Activated naive CD4-positive, alpha-beta T cell treated with anti-CD3 and anti-CD28 coated beads, Interleukin-2, amount 50 U/mL, for 72 hours (primary cell): ENCODE measurements at regions not wholly inside any gene's neighbourhood (a gene's known extent, or its start where the extent isn't known, plus 50 kb on each side); places are given as distances from the start of the nearest gene placed in this dataset.

ENCODE experiments used
- ATAC-seq, 2 donors: fragments of 150-1000 bp; cut with Tn5 transposase; 2 replicates each; pipeline ENCODE4 v1.10.0; 2021; ENCODE audit warnings: mild to moderate bottlenecking in 2 of 2, moderate library complexity in 2 of 2
- DNase-seq, 2 donors: peaks; one replicate each; pipeline ENCODE4 v3.0.0; 2021 to 2022; ENCODE audit warnings: low spot score in 2 of 2
- H3K27ac Mint-ChIP-seq, 2 donors: one replicate each; pipeline ENCODE4 v1.8.0; 2022; ENCODE audit warnings: mild to moderate bottlenecking in 2 of 2, mixed read lengths in 2 of 2
- H3K36me3 Mint-ChIP-seq, 2 donors: one replicate each; pipeline ENCODE4 v1.8.0; 2022; ENCODE audit warnings: mixed read lengths in 2 of 2
- H3K9me3 Mint-ChIP-seq, 2 donors: one replicate each; pipeline ENCODE4 v1.8.0; 2022; ENCODE audit warnings: mixed read lengths in 2 of 2

DNA sequence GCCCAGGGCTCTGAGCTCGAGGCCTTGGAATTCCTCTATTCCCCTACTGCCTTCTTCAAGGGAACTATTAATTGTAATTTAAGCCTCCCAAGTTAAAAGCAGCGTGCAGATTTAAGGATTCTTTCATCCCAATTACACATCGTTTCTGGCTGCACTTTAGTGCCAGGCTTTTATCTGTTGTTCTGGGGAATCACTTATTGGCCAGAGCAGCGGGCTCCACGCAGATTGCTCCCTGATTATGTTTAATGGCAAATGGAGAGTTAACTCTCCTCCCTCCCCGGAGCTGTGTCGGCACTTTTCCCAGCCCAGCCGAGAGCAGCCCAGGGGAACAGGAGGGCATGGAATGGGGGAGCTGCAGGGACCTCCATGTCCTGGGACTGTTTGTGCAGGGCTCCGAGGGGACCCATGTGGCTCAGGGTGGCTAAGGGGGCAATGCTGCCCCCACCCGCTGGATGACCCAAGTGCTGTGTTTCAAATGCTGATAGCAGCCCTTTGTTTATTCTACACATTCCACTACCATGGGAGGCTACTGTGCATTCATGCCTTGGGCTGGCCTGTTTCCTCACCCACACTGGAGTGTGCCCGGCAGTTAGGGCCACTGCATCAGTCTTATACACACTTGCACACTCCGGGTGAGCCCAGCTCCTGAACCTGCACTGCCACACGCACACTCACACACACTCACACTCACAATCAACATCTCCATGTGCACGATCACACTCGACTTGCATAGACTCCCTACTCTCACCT lies 93.3 kb upstream of the POU3F1 start:
- no peak for ATAC-seq
- no peak for DNase-seq
- H3K9me3 Mint-ChIP-seq: no peaks in the 10 kb centered on the region
- H3K36me3 Mint-ChIP-seq: peaks cover 0 to under 1% of the 10 kb centered on the region in 2 donors
- H3K27ac Mint-ChIP-seq: no peak overlapping the region

GRCh38 chr1:38138498-38139233 lies 92.1 kb upstream of the POU3F1 start:
- Mint-ChIP-seq H3K9me3 (no peaks in the 10 kb centered on the region), H3K27ac (no peak overlapping the region), H3K36me3 (no peaks in the 10 kb centered on the region)
- no peak for DNase-seq
- ATAC-seq: no peak

GRCh38 chr1:38137164-38137563 lies 90.6 kb upstream of the POU3F1 start:
- ATAC-seq: no peak

GRCh38 chr1:38135625-38136414 lies 89.2 kb upstream of the POU3F1 start:
- DNase-seq: no peak
- no peak for ATAC-seq
- no peak overlapping the region for H3K27ac Mint-ChIP-seq
- no peaks in the 10 kb centered on the region for H3K36me3 Mint-ChIP-seq
- H3K9me3 Mint-ChIP-seq: no peaks in the 10 kb centered on the region

More at GRCh38 chr1:38137164-38137563, 90.6 kb upstream of the POU3F1 start:
- no peaks in the 10 kb centered on the region for H3K9me3 Mint-ChIP-seq
- DNase-seq: no peak
- H3K27ac Mint-ChIP-seq: no peak overlapping the region
- no peaks in the 10 kb centered on the region for H3K36me3 Mint-ChIP-seq

- ATAC-seq (no peak), DNase-seq (no peak)
- H3K9me3 Mint-ChIP-seq: no peaks in the 10 kb centered on the region
- H3K36me3 Mint-ChIP-seq: no peaks in the 10 kb centered on the region
- no peak overlapping the region for H3K27ac Mint-ChIP-seq
These were observed 87.7 kb upstream of the POU3F1 start for GRCh38 chr1:38134294-38134755.

- ATAC-seq: no peak
- Mint-ChIP-seq H3K36me3 (no peaks in the 10 kb centered on the region), H3K9me3 (no peaks in the 10 kb centered on the region), H3K27ac (no peak overlapping the region)
- no peak for DNase-seq
These were observed 87.2 kb upstream of the POU3F1 start for GRCh38 chr1:38133756-38134155.

DNA sequence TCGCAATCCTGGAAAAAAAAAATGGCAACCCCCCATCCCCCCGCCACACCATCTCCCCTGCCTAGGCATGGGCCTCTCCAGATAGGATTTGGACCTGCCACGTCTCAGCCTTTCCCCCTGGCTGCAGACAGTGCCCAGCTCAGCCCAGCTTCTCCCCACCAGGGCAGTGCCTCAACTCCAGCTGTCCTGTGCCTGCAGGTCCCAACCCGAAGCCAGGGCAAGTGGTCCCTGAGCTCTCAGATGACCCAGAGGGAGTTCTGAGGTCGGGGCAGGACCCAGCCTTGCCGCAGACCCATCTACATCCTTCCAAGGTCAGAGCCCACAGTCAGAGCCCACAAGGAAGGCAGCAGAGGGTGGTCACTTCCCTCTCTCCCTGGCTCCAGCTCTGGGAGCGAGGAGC lies 86.7 kb upstream of the POU3F1 start:
- no peak overlapping the region for H3K27ac Mint-ChIP-seq
- ATAC-seq (no peak), DNase-seq (no peak)
- no peaks in the 10 kb centered on the region for H3K36me3 Mint-ChIP-seq
- H3K9me3 Mint-ChIP-seq: no peaks in the 10 kb centered on the region

DNA sequence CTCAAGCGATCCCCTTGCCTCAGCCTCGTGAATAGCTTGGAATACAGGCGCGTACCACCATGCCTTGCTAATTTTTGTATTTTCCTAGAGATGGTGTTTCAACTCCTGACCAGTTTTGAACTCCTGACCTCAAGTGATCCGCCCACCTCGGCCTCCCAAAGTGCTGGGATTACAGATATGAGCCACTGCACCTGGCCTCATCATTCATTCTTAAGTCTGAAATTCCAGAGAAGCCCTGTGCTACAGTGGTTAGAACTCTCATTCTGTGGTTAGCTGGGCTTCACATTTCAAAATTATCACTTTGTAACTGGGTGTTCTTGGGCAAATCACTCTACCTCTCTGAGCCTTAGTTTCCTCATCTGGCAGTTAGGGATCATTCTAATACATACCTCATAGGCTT lies 86.1 kb upstream of the POU3F1 start:
- ATAC-seq (no peak), DNase-seq (no peak)
- Mint-ChIP-seq H3K36me3 (no peaks in the 10 kb centered on the region), H3K27ac (no peak overlapping the region), H3K9me3 (no peaks in the 10 kb centered on the region)

DNA sequence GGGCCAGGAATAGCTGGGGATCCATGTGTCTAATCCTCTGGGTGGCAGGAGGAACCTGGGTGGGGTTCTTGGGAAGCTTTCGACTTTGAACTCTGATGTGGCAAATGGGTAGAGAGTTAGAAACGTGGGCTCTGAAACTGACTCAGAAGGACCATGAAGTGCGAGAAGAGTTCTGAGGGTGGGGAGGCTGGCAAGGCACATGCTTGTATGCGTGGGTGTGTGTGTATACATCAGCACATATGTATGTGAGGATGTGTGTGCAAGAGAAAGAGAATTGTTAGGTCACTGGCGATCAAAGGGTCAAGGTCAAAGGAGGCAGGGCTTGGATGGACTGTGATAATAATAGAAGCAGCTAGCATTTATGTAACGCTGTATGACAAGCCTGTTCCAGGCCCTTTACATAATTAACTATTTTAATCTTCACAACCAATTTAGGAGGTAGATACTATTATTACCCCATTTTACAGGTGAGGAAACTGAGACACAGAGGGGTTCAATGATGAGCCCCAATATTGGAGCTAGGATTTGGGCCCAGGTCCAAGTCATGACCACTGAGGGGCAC lies 84.5 kb upstream of the POU3F1 start:
- H3K36me3 Mint-ChIP-seq: no peaks in the 10 kb centered on the region
- no peak overlapping the region for H3K27ac Mint-ChIP-seq
- H3K9me3 Mint-ChIP-seq: no peaks in the 10 kb centered on the region
- no peak for ATAC-seq
- DNase-seq: no peak

DNA sequence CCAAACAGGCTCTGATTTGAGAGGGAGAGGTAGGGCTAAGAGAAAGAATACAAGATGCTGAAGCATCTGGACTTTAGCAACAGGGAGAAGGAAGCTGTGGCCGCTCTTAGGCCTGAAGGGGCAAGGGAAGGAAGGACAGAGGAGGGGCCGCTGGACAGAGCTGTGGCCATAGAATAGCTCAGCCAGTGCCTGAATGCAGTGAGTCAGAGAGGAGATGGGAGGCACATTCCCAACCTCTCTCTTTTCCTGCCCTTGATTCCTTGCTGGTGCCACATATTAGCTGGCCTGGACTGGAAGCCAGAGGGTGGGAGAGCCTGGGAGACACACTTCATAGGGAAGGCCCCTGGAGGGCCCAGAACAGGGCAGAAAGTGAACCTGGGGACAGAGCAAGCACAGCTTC lies 83.4 kb upstream of the POU3F1 start:
- no peak overlapping the region for H3K27ac Mint-ChIP-seq
- ATAC-seq (no peak), DNase-seq (no peak)
- H3K36me3 Mint-ChIP-seq: no peaks in the 10 kb centered on the region
- no peaks in the 10 kb centered on the region for H3K9me3 Mint-ChIP-seq

DNA sequence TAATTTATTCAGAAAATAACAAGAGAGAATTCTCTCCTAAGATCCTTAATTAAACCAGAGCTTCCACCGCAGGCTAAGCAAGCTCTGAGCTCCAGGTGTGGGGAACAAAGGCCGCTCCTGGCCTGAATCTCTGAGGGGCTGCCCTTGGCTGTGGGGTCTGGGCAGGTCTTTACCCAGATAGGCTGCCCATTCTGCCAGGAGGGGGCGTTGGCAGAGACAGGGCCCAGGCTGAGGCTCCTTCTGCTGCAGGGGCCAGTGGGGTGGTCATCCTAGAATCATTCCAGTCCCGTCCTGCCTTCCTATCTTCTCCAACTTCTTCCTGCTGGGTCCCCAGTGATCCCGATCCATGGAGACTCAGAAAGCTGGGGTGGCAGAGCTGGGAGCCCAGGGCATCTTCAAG lies 82.9 kb upstream of the POU3F1 start:
- DNase-seq (no peak), ATAC-seq (no peak)
- Mint-ChIP-seq H3K9me3 (no peaks in the 10 kb centered on the region), H3K36me3 (no peaks in the 10 kb centered on the region), H3K27ac (no peak overlapping the region)

DNA sequence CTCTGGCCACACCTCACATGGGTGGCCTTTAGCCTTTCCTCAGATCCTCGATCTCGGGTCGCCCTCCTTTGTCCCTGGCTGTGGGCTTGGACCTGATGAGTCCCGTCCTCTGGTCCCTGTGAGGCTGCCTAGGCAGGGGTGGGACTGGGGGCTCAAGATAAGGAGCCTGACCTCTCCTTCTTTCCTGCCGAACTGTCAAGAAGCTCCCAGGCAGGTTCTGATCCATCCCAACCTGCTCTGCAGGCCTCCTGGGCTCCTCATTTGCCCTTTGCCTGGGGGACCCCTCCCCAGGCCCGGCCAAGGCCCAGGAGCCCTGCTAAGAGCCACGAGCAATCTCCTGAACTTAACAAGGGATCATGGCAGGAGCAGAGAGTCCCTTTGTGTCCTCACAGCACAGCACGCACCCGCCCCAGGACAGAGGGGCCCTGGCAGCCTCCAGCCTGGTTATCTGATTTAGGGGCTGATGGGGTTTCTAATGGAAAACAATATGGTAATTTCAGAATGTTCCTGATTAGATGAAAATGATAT lies 82.4 kb upstream of the POU3F1 start:
- DNase-seq (no peak), ATAC-seq (no peak)
- Mint-ChIP-seq H3K27ac (no peak overlapping the region), H3K9me3 (no peaks in the 10 kb centered on the region), H3K36me3 (no peaks in the 10 kb centered on the region)

DNA sequence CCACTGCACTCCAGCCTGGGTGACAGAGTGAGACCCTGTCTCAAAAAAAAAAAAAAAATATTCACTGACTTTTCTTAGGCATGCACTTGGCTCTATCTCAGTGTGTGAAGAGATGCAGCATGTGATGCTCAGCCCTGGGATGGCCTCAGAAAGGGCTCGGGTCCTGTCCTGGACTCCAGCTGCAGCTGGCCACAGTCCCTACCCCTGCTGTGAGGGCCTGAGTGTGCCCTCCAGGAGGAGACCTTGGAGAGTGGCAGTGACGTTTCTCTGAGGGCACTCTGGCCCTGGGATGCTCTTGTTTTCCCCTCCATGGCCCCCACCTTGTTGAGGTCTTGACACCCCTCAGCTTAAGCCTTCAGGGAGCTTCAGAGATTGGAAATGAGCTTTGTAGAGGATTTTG lies 81.9 kb upstream of the POU3F1 start:
- Mint-ChIP-seq H3K27ac (no peak overlapping the region), H3K9me3 (no peaks in the 10 kb centered on the region), H3K36me3 (no peaks in the 10 kb centered on the region)
- ATAC-seq (no peak), DNase-seq (no peak)

GRCh38 chr1:38127428-38127827 lies 80.8 kb upstream of the POU3F1 start:
- H3K36me3 Mint-ChIP-seq: no peaks in the 10 kb centered on the region
- DNase-seq (no peak), ATAC-seq (no peak)
- no peak overlapping the region for H3K27ac Mint-ChIP-seq
- no peaks in the 10 kb centered on the region for H3K9me3 Mint-ChIP-seq

DNA sequence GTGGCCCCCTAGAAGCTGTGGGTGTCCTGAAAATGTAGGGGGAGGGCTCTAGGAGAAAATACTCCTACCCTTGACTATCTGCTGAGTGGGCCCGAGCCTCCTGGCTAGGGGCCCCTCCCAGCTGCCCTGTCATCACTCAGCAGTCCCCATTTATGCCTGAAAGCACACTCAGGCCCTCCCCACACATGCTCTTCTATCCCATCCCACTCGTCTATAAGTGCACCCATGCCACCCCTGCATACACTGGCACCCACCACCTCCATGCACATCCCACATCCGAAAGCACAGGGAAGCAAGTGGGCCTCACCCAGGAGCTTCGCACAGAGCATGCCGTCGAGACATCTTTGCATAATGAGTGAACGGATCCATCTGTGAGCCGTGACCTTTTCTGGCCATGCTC lies 80.4 kb upstream of the POU3F1 start:
- H3K36me3 Mint-ChIP-seq: no peaks in the 10 kb centered on the region
- no peak overlapping the region for H3K27ac Mint-ChIP-seq
- no peaks in the 10 kb centered on the region for H3K9me3 Mint-ChIP-seq

DNA sequence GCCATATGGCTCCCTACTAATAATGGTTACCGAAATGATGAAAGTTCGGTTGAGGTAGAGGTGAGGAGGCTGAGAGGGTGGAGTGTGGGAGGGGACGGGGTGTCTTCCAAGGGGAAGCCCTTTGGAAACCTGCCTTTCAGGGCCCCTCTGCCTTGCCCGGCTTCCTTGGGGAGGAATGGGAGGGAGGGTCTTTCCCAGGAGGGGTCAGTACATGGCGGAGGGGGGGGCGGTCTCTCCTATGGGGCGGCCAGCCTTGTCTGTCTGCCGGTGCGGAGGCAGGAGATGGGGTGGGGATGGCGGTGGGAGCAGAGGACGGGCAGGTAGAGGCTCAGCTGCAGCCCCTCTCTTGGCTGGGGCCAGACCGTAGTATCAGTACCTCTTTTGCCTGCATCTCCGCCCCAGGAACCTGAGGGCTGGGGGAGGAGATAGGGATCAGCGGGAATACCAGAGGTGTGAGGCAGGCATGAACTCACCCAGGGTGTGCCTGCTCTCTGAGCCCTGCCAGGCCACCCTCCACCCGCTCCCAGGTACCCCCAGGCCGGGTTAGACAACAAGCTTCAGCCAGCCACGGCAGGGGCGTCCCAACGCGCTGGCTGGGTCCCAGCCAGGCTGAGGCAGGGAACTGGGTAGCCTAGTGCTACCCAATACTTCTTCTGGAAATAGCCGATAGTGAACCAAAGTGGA lies 79.4 kb upstream of the POU3F1 start:
- Mint-ChIP-seq H3K27ac (no peak overlapping the region), H3K36me3 (no peaks in the 10 kb centered on the region), H3K9me3 (no peaks in the 10 kb centered on the region)
- ATAC-seq (no peak), DNase-seq (no peak)

More for the DNA sequence above, 80.4 kb upstream of the POU3F1 start:
- ATAC-seq (no peak), DNase-seq (no peak)
